Fibroblast of upper back skin (primary cell): ENCODE measurements at regions not wholly inside any gene's neighbourhood (a gene's known extent, or its start where the extent isn't known, plus 50 kb on each side); places are given as distances from the start of the nearest gene placed in this dataset.

ENCODE experiments used
- DNase-seq: peaks from one replicate; pipeline ENCODE4 v3.0.0-alpha.2; 2013

DNA sequence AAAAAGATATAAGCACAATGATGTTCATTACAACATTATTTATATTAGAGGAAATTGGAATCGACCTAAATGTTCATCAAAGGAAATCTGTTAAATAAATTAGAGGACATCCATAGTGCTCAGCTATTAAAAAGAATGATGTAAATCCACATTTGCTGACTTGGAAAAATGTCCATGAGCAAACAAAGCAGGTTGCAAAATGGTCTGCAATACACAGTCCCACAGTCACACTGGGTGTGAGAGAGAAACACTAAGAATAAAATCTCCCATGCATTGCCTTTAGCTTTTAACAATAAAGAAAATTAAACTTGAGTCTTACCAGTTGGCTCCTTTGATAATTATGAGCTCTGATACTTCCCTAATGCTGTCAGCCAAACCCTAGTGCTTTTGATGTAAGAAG, 811.1 kb upstream of the SALL3 start:
- DNase-seq, result no peak

DNA sequence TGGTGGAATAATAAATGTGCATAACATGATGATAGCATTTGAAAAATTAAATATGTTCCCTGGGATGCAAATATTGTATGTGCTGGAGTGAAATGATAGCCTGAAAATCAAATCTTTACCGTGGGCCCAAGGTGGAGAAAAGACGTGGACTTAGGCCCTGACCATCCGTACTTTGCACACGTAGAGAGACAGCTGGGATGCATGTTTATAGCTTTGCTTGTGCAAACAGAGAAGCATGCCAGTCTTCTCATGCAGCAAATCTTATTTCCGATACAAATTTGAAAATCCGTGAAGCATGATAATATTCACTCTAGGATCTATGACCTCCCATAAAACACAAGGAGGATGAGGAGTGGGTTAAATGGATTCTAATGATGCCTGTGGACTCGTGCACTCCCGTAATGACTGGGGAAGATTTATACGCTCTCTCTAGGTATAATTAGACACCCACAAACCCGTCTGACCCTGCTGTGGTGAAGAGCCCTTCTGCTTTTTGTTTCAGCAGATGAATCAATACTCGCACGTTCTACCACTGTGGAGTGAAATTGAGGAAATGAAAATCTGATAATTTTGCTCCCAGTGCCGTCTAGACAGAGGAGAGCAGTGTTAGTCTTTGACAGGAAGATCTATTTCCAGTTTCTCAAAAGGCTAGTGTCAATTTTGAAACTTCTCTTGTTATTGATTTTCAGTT, 810.3 kb upstream of the SALL3 start:
- DNase-seq, result no peak

DNA sequence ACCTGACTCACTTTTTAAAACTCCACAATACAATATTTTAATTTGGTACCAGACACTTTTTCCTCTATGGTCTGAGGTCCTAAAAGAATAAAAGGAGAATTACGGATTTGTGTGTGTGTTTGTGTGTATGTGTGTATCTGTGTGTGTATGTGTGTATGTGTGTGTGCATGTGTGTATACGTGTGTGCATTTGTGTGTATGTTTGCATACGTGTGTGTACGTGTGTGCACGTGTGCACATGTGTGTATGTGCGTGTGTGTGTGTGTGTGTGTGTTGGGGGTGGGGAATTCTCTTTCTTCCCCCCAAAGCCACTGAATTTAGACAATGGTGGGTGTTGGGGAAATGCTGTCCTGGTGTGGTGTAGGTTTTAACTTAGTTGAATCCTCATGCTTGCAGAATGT, 807.7 kb upstream of the SALL3 start:
- no peak for DNase-seq

DNA sequence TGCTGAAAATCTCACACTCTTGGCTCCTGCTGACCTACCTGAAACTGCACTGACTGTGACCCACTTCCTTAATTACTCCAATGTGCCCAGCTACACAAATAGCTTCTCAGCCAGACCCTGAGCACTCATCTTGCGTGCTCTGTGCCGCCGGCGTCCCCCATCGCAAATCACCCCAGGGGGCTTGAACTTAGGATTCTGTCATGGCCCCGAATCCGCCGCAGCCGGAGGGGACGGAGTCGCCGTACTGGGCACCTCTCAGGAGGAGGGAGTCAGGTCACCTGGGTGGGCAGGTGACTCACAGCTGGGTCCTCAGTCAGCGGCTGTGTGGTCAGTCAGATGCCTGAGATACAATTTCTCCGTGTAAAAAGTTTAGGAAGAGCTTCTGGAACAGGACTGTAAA, 804.9 kb upstream of the SALL3 start:
- DNase-seq, result no peak

DNA sequence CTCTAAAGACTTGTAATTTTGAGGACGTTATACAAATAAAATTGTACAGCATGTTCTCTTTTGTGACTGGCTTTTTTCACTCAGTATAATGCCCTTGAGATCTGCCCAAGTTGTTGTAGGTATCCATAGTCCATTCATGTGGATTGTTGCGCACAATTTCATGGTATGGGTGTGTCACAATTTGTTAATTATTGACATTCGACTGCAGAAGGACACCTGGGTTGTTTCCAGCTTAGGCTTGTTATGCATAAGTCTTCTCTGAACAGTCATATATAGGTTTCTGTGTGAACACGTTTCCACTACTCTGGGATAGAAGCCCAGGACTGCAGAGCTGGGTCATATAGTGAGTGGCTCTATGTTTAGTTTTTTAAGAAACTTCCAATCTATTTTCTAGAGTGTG, 800.8 kb upstream of the SALL3 start:
- no peak for DNase-seq

DNA sequence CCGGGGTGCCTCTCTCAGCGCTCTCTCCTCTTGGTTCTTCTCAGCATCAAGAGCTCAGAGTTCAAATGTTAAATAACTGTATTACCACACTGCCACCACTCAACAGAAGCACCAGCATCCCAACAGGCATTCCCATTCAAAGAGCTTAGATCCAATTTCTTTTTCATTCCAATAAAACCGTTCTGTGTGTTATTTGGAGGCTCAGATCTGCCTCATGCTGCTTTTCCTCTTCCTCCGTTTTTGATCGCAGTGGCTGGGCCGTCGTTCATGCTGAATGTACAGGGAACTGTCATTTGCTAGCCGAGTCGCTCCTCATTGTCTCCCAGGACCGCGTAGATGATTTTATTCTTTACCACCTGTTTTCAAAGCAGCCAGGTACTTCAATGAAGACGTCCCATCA, 798.9 kb upstream of the SALL3 start:
- no peak for DNase-seq

DNA sequence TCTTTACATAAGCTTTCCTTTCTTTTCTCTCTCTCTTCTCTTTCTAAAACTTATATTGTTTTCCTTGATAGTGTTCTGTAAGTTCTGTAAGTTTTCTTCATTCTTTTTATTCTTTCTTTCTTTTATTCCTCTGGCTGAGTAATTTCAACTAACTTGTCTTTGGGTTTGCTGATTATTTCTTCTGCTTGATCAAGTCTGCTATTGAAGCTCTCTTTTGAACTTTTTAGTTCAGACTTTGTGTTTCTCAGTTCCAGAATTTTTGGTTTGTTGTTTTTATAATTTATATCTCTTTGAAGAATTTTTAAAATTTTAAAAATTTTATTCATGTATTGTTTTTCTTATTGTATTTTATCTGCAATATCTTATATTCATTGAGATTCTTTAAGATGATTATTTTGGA, 795.8 kb upstream of the SALL3 start:
- no peak for DNase-seq

DNA sequence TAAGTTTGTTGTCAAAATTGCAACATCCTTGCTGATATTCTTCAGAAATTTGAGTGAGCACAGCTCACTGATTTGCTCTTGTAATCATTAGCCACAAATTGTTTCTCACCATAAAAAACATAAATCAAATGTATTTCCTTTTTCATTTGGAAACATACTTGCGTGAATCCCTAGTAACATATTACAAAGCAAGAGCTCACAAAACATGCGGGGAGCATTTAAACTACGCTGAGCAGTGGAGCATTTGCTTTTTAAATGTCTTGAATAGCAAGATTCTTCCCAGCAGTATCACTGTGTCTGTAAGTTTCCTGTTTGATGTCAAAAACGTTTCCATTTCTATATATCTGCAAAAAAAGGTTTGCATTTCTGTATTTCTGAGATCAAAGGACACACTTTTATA, 788.3 kb upstream of the SALL3 start:
- DNase-seq, result no peak

DNA sequence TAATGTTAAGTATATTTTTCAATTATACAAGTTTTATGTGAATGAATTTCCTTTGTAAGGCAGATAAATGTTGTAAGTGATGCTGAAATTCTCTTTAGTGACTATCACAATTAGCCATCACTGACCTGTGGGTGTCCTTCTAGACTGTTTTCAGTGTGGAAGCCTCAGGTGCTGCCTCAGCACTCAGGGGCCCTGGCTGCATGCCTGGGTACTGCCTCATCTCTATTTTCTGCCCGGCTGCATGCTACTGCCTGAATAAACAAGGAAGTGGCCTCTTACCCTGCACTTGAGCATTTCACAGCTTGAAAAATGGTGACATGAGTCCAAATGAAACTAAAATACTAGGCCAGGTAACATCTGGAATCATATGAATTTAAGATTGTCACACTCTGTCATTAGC, 787.6 kb upstream of the SALL3 start:
- no peak for DNase-seq

DNA sequence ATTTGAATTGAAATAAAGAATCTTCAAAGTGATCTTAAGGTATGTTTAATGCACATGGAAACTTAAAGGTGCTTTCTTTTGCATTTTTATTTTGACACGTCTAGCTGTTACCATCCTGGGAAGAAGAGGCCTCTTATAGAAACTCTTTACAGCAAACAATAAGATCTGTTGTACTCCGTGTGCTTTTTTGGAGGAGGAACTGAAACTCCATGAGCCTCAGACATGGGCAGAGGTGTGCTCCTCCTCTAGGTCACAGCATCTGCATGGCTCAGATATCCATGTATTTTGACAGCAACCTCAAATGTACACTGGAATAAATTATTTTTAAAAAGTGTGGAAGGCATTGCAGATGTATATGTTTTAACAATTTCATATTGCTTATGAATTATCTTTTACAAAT, 783.3 kb upstream of the SALL3 start:
- no peak for DNase-seq

DNA sequence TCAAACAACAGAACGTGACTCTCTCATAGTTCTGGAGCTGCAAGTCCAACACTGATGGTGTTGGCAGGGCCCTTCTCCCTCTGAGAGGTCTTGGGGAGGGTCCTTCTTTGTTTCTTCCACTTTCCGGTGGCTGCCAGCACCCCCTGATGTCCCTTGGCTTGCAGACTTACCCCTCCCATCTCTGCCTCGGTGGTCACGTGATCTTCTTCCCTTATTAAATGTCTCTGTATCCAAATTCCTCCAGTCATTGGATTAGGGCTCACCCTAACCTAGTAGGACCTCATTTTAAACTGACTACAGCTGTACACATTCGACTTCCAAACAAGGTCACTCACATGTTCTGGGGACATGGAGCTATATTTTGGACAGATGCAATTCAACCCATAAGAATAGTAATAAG, 780.6 kb upstream of the SALL3 start:
- no peak for DNase-seq

DNA sequence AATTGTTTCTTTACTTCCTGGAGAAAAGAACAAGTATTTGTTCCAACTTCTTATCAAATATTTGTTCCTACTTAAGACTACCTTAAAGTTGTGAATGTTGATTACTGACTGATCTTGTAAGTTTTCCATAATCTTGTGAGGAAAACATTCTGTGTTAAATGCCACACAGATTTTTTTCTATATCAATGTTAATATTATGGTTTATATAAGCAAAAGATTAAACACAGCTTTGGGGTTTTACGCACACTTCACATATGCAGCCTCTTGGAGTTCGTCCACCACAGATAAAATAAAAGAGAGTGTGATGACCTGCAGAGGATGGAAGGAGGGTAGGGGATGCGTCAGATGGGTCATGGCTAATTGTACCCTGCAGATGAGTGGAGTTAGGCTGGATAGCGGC, 780.0 kb upstream of the SALL3 start:
- no peak for DNase-seq

DNA sequence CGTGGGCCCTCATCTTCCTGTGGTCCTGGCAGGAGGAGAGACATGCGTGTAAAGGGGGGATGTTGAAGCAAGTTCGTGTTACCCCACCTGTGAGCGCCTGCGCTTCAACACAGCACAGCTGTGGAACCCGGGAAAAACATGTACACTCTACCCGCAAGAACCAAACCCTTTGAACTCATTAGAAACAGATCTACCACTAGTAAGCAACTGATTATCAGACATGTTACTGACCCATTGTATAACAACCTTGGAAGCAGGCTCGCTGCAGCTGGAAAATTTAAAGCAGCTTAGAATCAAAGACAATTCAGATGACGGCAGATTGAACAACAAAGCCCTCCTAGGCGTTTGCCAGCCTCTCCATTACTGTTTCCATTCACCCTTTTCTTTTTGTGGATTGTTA, 771.7 kb upstream of the SALL3 start:
- DNase-seq, result no peak

DNA sequence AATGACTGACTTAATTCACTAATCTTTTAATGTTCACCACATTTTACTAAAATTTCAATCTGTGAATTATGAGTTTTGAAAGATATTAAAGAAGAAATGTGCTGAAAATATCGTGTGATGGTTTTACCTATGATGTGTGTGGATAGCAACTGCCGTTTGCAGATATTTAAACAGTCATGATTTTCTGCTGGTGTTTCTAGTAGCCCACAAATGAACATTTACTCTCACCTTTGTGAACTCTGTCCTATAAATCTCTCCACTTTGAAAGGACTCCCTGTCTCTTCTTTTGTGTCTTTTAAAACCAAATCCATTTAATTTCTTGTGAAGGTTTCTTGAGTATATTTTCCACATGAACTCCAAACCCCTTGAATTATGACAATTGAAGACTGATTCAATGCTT, 771.2 kb upstream of the SALL3 start:
- no peak for DNase-seq

DNA sequence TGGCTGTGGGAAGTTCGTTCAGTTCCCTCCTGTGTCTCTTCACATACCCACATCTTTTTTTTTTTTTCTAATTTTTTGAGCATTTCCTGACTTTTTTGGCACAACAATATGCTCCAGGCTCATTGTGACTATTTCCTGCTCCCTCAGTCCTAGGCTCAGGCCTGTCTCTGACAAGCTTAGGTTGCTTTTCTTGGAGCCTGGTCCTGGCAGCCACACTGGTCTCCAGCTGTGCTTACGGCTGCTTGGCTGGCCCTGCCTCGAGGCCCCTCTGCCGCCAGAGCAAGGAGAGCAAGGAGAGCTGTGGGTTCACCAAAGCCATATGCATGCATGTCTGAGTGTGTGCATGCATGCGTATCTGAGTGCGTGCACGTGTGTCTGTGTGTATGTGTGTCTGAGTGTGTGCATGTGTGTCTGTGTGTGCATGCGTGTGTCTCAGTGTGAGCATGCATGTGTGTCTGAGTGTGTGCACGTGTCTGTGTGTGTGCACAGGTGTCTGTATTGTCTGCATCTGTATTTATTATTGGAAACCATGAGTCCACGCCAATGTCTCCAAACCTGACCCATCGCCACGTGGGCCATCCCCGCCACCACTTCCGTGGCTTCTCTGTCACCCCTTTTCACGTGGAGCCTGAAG, 766.1 kb upstream of the SALL3 start:
- DNase-seq, result no peak

DNA sequence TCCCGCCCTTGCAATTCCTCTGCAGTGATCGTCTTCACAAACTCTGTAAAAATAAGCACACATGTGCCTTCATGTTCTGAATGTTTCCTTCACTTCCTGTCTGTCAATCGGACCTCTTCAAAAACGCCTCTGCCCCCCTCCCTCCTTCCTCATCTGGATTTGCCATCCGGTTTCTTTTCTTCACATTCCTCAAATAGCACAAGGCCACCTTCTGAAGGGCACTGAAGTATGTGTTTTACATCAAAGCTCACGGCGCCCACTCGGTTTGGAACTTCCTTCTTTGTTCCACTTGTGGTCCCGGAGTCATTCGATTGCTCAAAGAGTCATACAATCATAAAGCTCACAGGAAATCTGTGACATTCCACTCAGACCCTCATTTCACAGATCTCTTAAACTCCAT, 758.1 kb upstream of the SALL3 start:
- DNase-seq, result no peak

DNA sequence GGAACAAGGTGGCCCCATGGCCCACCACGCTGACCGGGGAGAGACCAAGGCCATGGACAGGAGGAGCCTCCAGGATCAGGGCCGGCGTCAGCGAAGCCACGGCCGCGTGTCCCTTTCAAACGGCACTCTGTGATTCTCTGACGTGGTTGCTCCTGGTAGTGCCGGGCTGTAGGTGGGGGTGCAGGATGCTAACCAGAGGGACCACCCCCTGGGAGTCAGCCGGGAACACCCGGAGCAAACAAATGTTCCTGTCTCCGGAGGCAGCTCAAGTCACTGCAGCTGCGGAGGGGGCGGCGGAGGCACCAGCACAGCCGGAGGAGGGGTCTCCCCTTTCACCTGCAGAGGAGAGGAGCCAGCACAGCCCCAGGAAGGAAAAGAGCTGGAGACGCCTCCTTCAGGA, 750.6 kb upstream of the SALL3 start:
- no peak for DNase-seq

DNA sequence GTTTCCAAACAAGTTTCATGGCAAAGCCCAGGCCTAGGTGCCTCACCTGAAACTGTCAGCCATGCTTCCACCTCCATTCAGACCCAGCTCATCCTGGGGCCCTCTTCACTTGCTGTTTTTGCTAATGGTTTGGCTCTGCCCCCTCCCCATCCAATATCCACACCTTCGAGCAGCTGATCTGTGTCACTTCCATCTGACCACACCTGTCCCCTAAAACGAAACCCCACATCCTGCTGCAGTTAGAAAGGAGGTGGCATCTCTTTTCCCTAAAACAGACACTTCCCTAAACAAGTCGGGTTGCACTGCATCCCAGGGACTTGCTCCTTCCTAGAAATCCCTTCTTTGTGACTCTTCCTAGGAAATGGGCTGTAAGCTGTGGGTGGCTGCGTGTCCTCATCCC, 748.7 kb upstream of the SALL3 start:
- DNase-seq, result no peak

DNA sequence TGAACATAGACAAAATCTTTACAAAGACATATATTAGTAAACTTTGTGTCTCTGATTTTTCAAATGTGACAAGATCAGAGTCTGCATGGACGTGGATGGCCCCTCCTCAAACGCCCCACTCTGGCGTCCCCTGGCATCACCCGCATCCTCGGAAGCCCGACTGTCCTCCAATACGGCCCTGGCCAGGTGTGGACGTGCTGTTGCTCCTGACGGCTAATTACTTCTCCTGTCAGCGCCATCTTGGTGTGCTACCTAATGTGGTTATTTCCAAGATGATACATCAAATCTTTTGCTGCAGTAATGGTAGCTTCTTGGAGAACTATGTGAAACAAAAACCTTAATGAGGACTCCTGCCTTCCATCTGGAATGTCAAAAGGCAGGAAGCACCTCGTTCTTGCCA, 747.4 kb upstream of the SALL3 start:
- no peak for DNase-seq

DNA sequence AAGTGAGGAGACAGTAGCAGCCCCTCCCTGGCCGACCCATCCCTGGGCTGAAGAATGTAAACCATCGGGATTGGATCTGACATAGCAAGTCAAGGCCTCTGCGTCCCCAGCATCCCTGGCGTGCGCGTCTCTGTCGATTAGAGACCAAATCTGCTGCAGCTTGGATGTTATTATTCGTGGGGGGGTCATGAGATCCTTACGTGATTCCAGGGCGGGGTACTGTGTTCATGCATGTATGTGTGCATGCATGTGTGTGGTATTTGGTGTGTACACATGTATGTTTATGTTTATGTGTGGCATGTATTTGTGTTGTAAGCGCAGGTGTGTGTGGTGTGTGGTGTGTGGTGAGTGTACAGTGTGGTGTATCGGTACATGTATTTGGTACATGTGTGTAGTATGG, 741.8 kb upstream of the SALL3 start:
- no peak for DNase-seq

DNA sequence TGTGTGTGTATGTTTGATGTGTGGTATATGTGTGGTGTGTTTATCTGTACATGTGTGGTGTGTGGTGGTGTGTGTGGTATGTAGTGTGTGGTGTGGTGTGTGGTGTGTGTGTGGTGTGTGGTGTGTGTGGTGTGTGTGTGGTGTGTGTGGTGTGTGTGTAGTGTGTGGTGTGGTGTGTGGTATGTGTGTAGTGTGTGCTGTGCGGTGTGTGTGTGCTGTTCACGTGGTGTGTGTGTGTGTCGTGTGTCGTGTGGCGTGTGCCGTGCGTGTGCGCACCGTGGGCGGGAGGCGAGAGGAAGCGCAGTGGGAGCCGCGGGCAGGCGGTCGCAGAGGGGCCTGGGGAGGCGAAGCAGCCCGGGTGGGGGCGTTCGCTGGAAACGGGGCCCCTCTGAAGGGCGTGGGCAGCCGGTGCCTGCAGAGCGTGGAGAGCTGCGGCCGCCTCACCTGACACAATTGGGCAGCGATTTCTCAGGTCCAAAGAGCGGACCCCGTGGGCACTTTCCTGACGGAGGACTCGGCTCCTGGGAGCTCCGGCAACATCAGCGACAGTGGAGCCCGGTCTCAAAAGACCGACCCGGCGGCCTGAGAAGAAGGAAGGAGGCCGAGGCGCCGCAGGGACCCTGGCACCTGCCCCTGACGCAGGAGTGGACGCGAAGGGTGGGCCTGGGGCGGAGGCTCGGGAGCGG, 741.1 kb upstream of the SALL3 start:
- no peak for DNase-seq

DNA sequence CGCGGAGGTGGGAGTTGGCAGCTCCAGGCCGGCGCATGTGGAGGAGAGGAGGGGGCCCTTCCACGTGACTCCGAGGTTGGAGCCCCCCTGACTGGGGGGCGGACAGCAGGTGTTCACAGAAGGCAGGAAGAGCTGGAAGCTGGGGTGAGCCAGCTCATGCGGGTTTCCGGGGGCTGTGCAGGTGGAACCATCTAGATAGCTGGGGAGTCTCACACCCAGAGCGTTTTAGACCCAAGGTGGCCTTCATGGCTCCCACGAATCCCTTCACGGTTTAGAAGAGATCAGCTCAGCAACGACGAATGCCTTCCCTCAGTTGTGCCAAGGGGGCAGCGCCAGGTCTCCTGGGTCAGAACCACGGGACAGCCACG, 740.5 kb upstream of the SALL3 start:
- DNase-seq, result no peak

DNA sequence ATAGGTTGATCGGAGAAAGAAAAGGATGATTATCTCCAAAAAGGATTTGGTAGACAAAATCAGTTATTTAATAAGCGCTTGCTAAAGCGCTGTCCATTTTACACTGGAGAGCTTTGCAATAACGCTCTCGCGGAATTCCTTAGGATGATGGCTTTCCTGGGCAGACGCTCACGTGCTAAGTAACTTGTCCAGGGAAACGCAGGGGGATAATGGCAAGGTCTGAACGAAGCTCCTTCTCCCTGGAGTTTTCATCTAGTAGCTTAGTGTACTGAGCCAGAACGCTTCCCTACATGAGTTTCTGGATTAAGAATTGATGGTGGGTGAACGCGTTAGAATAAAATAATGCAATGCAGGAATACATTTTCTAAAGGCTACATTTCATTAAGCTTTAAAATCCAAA, 739.5 kb upstream of the SALL3 start:
- no peak for DNase-seq

DNA sequence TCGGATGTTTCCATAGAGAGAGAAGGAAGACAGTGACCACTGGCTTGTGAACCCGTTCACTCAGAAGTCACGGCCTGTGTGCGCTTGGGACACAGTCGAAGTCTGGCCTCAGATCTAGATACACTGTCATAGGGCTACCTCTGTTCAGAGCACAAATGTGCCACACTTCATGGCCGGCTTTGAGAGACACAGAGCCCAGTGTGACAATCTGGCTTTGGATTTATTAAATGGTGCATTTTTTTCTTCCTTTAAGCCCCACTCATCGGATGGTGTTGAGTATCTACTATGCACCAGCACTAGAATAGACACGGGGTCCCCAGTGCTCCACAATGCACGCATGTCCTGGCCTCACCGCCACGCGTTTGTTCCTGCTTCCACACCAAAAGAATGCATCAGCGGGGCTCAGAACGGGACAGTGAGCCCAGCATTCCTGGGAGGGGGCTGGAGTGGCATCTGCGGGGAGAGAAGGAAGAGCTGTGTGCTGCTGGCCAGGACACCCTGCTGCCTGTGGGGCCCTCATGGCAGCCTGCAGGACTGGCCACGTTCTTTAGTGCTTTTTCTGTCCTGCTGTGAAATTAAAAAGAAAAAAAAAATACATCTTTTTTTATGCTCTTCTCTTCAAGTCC, 738.9 kb upstream of the SALL3 start:
- no peak for DNase-seq
